ENCODE measurements at regions not wholly inside any gene's neighbourhood (a gene's known extent, or its start where the extent isn't known, plus 50 kb on each side); places are given as distances from the start of the nearest gene placed in this dataset.

- DNase-seq, result no peak
- Histone ChIP-seq H3K36me3 (ENCODE audit: control insufficient read depth, insufficient read depth, low read length) (no peaks in the 10 kb centered on the region), H3K27me3 (ENCODE audit: control insufficient read depth, insufficient read depth, low read length, poor library complexity, severe bottlenecking) (no peaks in the 10 kb centered on the region), H3K9me3 (ENCODE audit: control insufficient read depth, low read length) (no peaks in the 10 kb centered on the region), H3K27ac (ENCODE audit: low read depth, low read length) (no peak overlapping the region), H3K9ac (ENCODE audit: extremely low read depth, low read length, poor library complexity, severe bottlenecking) (no peak overlapping the region), H3K4me3 (ENCODE audit: low read length) (no peak overlapping the region), H3K4me1 (ENCODE audit: control insufficient read depth, insufficient read depth, low read length) (no peaks in the 10 kb centered on the region)
- peaks cover 8% of the 10 kb centered on the region for H3K9me3 Mint-ChIP-seq
- H3K27ac Mint-ChIP-seq, result no peak overlapping the region
- no peaks in the 10 kb centered on the region for H3K4me1 Mint-ChIP-seq
- H3K4me3 Mint-ChIP-seq, result no peak overlapping the region
- no peaks in the 10 kb centered on the region for H3K27me3 Mint-ChIP-seq (ENCODE audit: insufficient read depth)
- 76 to 86% methylated on average over 2 to 3 of the region's 3 CpGs for WGBS, 2 experiments (ENCODE audit: insufficient coverage in 1 of 2, insufficient read length in 1 of 2)
- TF ChIP-seq CTCF (conservative IDR thresholded peaks at IDR 0.05), result no peak
- H3K36me3 Mint-ChIP-seq (ENCODE audit: low read depth), result no peaks in the 10 kb centered on the region
These were observed 75.3 kb upstream of the STEAP1 start for GRCh38 chr7:90078921-90079320.

- Histone ChIP-seq H3K27ac (ENCODE audit: low read depth, low read length) (no peak overlapping the region), H3K4me3 (ENCODE audit: low read length) (no peak overlapping the region), H3K36me3 (ENCODE audit: control insufficient read depth, insufficient read depth, low read length) (no peaks in the 10 kb centered on the region), H3K9ac (ENCODE audit: extremely low read depth, low read length, poor library complexity, severe bottlenecking) (no peak overlapping the region), H3K27me3 (ENCODE audit: control insufficient read depth, insufficient read depth, low read length, poor library complexity, severe bottlenecking) (no peaks in the 10 kb centered on the region), H3K4me1 (ENCODE audit: control insufficient read depth, insufficient read depth, low read length) (no peaks in the 10 kb centered on the region), H3K9me3 (ENCODE audit: control insufficient read depth, low read length) (no peaks in the 10 kb centered on the region)
- no peaks in the 10 kb centered on the region for H3K9me3 Mint-ChIP-seq
- no peak overlapping the region for H3K27ac Mint-ChIP-seq
- no peak for TF ChIP-seq CTCF (conservative IDR thresholded peaks at IDR 0.05)
- peaks cover 1% of the 10 kb centered on the region for H3K27me3 Mint-ChIP-seq (ENCODE audit: insufficient read depth)
- WGBS, 2 experiments (ENCODE audit: insufficient coverage in 1 of 2, insufficient read length in 1 of 2), result 82 to 87% methylated on average over 3 of the region's 3 CpGs
- H3K4me1 Mint-ChIP-seq, result no peaks in the 10 kb centered on the region
- DNase-seq, result no peak
- no peak overlapping the region for H3K4me3 Mint-ChIP-seq
- H3K36me3 Mint-ChIP-seq (ENCODE audit: low read depth), result no peaks in the 10 kb centered on the region
These were observed 72.6 kb upstream of the STEAP1 start for GRCh38 chr7:90081621-90082020.

GRCh38 chr7:90092506-90092905 lies 61.8 kb upstream of the STEAP1 start:
- TF ChIP-seq CTCF (conservative IDR thresholded peaks at IDR 0.05), result no peak
- no peaks in the 10 kb centered on the region for H3K27me3 Mint-ChIP-seq (ENCODE audit: insufficient read depth)
- Histone ChIP-seq H3K4me3 (ENCODE audit: low read length) (no peak overlapping the region), H3K4me1 (ENCODE audit: control insufficient read depth, insufficient read depth, low read length) (no peaks in the 10 kb centered on the region), H3K27me3 (ENCODE audit: control insufficient read depth, insufficient read depth, low read length, poor library complexity, severe bottlenecking) (no peaks in the 10 kb centered on the region), H3K9me3 (ENCODE audit: control insufficient read depth, low read length) (no peaks in the 10 kb centered on the region), H3K9ac (ENCODE audit: extremely low read depth, low read length, poor library complexity, severe bottlenecking) (no peak overlapping the region), H3K36me3 (ENCODE audit: control insufficient read depth, insufficient read depth, low read length) (no peaks in the 10 kb centered on the region), H3K27ac (ENCODE audit: low read depth, low read length) (no peak overlapping the region)
- no peak overlapping the region for H3K27ac Mint-ChIP-seq
- no peaks in the 10 kb centered on the region for H3K4me1 Mint-ChIP-seq
- H3K36me3 Mint-ChIP-seq (ENCODE audit: low read depth), result no peaks in the 10 kb centered on the region
- H3K4me3 Mint-ChIP-seq, result no peak overlapping the region
- no peaks in the 10 kb centered on the region for H3K9me3 Mint-ChIP-seq
- DNase-seq, result no peak
